ENCODE measurements at regions not wholly inside any gene's neighbourhood (a gene's known extent, or its start where the extent isn't known, plus 50 kb on each side); places are given as distances from the start of the nearest gene placed in this dataset.
A peak's percentile ranks its signal among the peaks of the same experiment; 100 is the strongest.

GRCh38 chr13:99659866-99660554, 158.7 kb downstream of the TM9SF2 start:
- Histone ChIP-seq H3T11ph (ENCODE audit: low read length) (no peak overlapping the region), H3K18ac (ENCODE audit: insufficient read length, low read depth, low read length) (no peak overlapping the region), H3K56ac (ENCODE audit: insufficient read length, low read depth, low read length) (no peak overlapping the region), H2BK5ac (ENCODE audit: insufficient read length, low read length) (no peak overlapping the region), H3K27me3 (ENCODE audit: insufficient read depth, low read length) (no peaks in the 10 kb centered on the region), H3K79me2 (ENCODE audit: insufficient read depth, low read length) (no peaks in the 10 kb centered on the region), H3K27ac (ENCODE audit: insufficient read length, low read depth, low read length) (peak overlapping the region; percentile 1), H4K20me1 (ENCODE audit: control insufficient read depth, insufficient read depth, insufficient read length) (no peaks in the 10 kb centered on the region), H3K9me3 (ENCODE audit: control insufficient read depth, low read depth, low read length) (no peaks in the 10 kb centered on the region), H4K91ac (ENCODE audit: insufficient read length, low read depth, low read length) (no peak overlapping the region), H2AFZ (ENCODE audit: low read length) (no peak overlapping the region), H3K4me1 (ENCODE audit: insufficient read depth, low read length) (peaks cover 21% of the 10 kb centered on the region), H3K23ac (ENCODE audit: insufficient read length, low read depth, low read length) (no peak overlapping the region), H3K4ac (ENCODE audit: low read depth, low read length) (no peak overlapping the region), H3K14ac (ENCODE audit: insufficient read depth, low read length) (no peak overlapping the region), H2BK15ac (ENCODE audit: low read depth, low read length) (no peak overlapping the region), H4K5ac (ENCODE audit: insufficient read length, low read depth, low read length) (no peak overlapping the region), H2BK20ac (ENCODE audit: low read depth, low read length, poor library complexity, severe bottlenecking) (no peak overlapping the region), H3K9ac (ENCODE audit: extremely low read depth, insufficient read length, low read length) (no peak overlapping the region), H4K8ac (replicated peaks; ENCODE audit: insufficient read length, low read depth, low read length) (no peak overlapping the region), H3K4me2 (ENCODE audit: insufficient read depth, insufficient read length, low read length) (no peak overlapping the region), H3K79me1 (ENCODE audit: insufficient read depth, low read depth, low read length, poor library complexity, severe bottlenecking) (no peaks in the 10 kb centered on the region), H2BK120ac (ENCODE audit: low read depth, low read length, poor library complexity, severe bottlenecking) (no peak overlapping the region), H3K23me2 (ENCODE audit: insufficient read length, low read depth, low read length, poor library complexity, severe bottlenecking) (no peaks in the 10 kb centered on the region), H2BK12ac (ENCODE audit: insufficient read length, low read depth, low read length) (no peak overlapping the region), H2AK5ac (ENCODE audit: insufficient read length, low read length) (no peak overlapping the region)
- H3K27ac Mint-ChIP-seq: peak overlapping the region; percentile 52 to 98 (median 74)
- H3K9me3 Mint-ChIP-seq: no peaks in the 10 kb centered on the region
- H3K36me3 Mint-ChIP-seq (ENCODE audit: insufficient read depth in 1 of 3, low read depth in 3 of 3): no peaks in the 10 kb centered on the region
- H3K27me3 Mint-ChIP-seq (ENCODE audit: low read depth): no peaks in the 10 kb centered on the region
- no CpG with 5 or more reads among the region's 11 CpGs for WGBS (ENCODE audit: extremely low coverage, insufficient read length, low lambda C conversion rate)
- no peak for TF ChIP-seq CTCF (conservative IDR thresholded peaks at IDR 0.05)
- no peak for DNase-seq
- peaks cover 79 to 80% of the 10 kb centered on the region in 2 experiments for H3K4me1 Mint-ChIP-seq
- H3K4me3 Mint-ChIP-seq: peak overlapping the region in 1 of 2 experiments; percentile 53; a peak in 2 of 5 replicates

All from H9 (cell line).